ENCODE measurements at regions not wholly inside any gene's neighbourhood (a gene's known extent, or its start where the extent isn't known, plus 50 kb on each side); places are given as distances from the start of the nearest gene placed in this dataset.
"Not testable (repeated sequence)": the region's sequence is repeated elsewhere in the genome, so short reads cannot be mapped to it uniquely, and the experiment has no call there.

DNA sequence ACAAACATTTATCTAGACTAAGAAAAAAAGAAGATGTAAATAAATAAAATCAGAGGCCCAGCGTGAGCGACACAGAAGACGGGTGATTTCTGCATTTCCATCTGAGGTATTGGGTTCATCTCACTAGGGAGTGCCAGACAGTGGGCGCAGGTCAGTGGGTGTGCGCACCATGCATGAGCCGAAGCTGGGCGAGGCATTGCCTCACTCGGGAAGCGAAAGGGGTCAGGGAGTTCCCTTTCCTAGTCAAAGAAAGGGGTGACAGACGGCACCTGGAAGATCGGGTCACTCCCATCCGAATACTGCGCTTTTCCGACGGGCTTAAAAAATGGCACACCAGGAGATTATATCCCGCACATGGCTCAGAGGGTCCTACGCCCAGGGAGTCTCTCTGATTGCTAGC, 79.5 kb upstream of the ABCD2 start:
- H3K4me3 ChIP-seq; intact Hi-C loops (cut with DNase I; ENCODE audit: low total_unique reads); H3K27me3 ChIP-seq; H3K36me3 ChIP-seq; DNase-seq; H3K9me3 ChIP-seq; H3K4me1 ChIP-seq; H3K27ac ChIP-seq: not testable (repeated sequence)
- 94 to 97% (median 95%) methylated on average over 17 of the region's 17 CpGs for WGBS, 5 donors

DNA sequence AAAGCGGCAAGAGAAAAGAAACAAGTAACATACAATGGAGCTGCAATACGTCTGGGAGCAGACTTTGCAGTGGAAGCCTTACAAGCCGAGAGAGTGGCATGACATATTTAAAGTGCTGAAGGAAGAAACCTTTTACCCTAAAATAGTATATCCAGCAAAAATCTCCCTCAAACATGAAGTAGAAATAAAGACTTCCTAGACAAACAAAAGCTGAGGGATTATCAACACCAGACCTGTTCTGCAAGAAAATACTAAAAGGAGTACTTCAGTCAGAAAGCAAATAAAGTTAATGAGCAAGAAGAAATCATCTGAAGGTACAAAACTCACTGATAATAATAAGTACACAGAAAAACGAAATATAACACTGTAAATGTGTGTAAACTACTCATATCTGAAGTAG, 77.5 kb upstream of the ABCD2 start:
- H3K27ac ChIP-seq: no peak overlapping the region
- intact Hi-C loops (cut with DNase I; ENCODE audit: low total_unique reads): no loop called here
- no peaks in the 10 kb centered on the region for H3K27me3 ChIP-seq
- no peaks in the 10 kb centered on the region for H3K4me1 ChIP-seq
- TF ChIP-seq EP300 (IDR thresholded peaks at IDR 0.05): no peak
- TF ChIP-seq POLR2AphosphoS5 (IDR thresholded peaks at IDR 0.05): no peak
- no peak for TF ChIP-seq POLR2A (IDR thresholded peaks at IDR 0.05)
- TF ChIP-seq, protein P1, sequence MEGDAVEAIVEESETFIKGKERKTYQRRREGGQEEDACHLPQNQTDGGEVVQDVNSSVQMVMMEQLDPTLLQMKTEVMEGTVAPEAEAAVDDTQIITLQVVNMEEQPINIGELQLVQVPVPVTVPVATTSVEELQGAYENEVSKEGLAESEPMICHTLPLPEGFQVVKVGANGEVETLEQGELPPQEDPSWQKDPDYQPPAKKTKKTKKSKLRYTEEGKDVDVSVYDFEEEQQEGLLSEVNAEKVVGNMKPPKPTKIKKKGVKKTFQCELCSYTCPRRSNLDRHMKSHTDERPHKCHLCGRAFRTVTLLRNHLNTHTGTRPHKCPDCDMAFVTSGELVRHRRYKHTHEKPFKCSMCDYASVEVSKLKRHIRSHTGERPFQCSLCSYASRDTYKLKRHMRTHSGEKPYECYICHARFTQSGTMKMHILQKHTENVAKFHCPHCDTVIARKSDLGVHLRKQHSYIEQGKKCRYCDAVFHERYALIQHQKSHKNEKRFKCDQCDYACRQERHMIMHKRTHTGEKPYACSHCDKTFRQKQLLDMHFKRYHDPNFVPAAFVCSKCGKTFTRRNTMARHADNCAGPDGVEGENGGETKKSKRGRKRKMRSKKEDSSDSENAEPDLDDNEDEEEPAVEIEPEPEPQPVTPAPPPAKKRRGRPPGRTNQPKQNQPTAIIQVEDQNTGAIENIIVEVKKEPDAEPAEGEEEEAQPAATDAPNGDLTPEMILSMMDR (IDR thresholded peaks at IDR 0.05): no peak
- peaks cover 0 to 6% (median 3%) of the 10 kb centered on the region in 4 donors for H3K9me3 ChIP-seq
- H3K36me3 ChIP-seq: no peaks in the 10 kb centered on the region
- WGBS, 5 donors: 30 to 49% (median 45%) methylated on average over 4 of the region's 4 CpGs
- DNase-seq: peak in 1 of 2 donors; percentile 13
- no peak overlapping the region for H3K4me3 ChIP-seq

DNA sequence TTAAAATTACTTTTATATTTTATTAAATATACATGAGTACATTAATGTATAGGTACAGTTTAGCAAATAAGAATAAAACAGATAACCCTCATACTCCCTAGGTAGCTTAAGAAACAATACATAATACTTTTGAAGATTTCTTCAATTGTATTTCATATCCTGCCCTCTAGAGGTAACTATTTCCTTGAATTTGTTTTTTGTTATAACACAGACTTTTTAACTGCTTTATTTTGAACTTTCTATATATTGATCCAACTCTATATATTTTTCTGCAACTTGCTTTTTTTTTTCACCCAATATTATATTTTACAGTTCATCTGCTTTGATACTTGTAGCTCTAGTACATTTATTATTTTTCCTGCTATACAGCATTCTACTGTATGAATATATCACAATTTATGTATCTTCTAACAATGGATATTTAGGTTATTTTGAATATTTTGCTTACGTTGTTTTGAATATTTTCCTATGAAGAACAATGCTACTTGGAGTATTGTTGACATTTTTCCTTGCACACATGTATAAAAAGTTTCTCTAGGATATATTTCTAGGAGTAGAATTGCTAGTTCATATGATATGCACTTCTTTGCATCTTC, 72.8 kb upstream of the ABCD2 start:
- H3K4me3 ChIP-seq: no peak overlapping the region
- WGBS, 5 donors: 63 to 80% (median 72%) methylated on average over 1 of the region's 1 CpG
- intact Hi-C loops (cut with DNase I; ENCODE audit: low total_unique reads): no loop called here

DNA sequence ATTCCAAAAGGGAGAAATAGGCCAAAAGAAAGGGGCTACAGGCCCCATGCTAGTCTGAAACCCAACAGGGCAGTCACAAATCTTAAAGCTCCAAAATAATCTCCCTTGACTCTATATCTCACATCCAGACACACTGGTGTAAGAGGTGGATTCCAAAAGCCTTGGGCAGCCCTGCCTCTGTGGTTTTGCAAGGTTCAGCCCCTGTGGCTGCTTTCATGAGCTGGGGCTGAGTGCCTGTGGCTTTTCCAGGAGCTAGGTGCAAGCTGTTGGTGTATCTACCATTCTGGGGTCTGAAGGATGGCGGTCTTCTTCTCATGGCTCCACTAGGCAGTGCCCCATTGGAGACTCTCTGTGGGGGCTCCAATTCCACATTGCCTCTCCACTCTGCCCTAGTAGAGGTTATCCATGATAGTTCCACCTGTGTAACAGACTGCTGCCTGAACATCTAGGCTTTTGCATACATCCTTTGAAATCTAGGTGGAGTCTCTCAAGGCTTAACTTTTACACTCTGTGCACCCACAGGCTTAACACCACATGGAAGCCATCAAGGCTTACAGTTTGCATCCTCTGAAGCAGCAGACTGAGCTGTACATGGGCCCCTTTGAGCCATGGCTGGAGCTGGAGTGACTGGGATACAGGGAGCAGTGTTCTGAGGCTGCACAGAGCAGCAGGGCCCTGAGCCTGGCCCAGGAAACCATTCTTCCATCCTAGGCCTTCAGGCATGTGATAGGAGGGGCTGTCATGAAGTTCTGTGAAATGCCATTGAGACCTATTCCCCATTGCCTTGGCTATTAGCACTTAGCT, 66.5 kb upstream of the ABCD2 start:
- DNase-seq: no peak
- Histone ChIP-seq H3K27ac (no peak overlapping the region), H3K4me1 (no peaks in the 10 kb centered on the region), H3K4me3 (no peak overlapping the region), H3K27me3 (no peaks in the 10 kb centered on the region), H3K36me3 (no peaks in the 10 kb centered on the region), H3K9me3 (no peaks in the 10 kb centered on the region)
- intact Hi-C loops (cut with DNase I; ENCODE audit: low total_unique reads): no loop called here
- TF ChIP-seq POLR2A (IDR thresholded peaks at IDR 0.05) (no peak), EP300 (IDR thresholded peaks at IDR 0.05) (no peak), POLR2AphosphoS5 (IDR thresholded peaks at IDR 0.05) (no peak)
- TF ChIP-seq, protein P1 (IDR thresholded peaks at IDR 0.05): no peak
- WGBS, 5 donors: 90 to 100% (median 91%) methylated on average over 1 of the region's 1 CpG

More for the DNA sequence above, 72.8 kb upstream of the ABCD2 start:
- Histone ChIP-seq H3K27me3 (no peaks in the 10 kb centered on the region), H3K9me3 (no peaks in the 10 kb centered on the region), H3K36me3 (no peaks in the 10 kb centered on the region), H3K27ac (no peak overlapping the region), H3K4me1 (no peaks in the 10 kb centered on the region)
- no peak for DNase-seq
- TF ChIP-seq EP300 (IDR thresholded peaks at IDR 0.05): no peak
- TF ChIP-seq, protein P1 (IDR thresholded peaks at IDR 0.05): peak in 3 of 7 experiments; percentile 16 to 28 (median 27)
